ENCODE measurements at regions not wholly inside any gene's neighbourhood (a gene's known extent, or its start where the extent isn't known, plus 50 kb on each side); places are given as distances from the start of the nearest gene placed in this dataset.

GRCh38 chr1:168795681-168796080 lies 66.7 kb upstream of the DPT start:
- no peak for ATAC-seq
- no peak for TF ChIP-seq ZNF70 (CRISPR knock-in tag; IDR thresholded peaks at IDR 0.05)
- TF ChIP-seq, protein P1, sequence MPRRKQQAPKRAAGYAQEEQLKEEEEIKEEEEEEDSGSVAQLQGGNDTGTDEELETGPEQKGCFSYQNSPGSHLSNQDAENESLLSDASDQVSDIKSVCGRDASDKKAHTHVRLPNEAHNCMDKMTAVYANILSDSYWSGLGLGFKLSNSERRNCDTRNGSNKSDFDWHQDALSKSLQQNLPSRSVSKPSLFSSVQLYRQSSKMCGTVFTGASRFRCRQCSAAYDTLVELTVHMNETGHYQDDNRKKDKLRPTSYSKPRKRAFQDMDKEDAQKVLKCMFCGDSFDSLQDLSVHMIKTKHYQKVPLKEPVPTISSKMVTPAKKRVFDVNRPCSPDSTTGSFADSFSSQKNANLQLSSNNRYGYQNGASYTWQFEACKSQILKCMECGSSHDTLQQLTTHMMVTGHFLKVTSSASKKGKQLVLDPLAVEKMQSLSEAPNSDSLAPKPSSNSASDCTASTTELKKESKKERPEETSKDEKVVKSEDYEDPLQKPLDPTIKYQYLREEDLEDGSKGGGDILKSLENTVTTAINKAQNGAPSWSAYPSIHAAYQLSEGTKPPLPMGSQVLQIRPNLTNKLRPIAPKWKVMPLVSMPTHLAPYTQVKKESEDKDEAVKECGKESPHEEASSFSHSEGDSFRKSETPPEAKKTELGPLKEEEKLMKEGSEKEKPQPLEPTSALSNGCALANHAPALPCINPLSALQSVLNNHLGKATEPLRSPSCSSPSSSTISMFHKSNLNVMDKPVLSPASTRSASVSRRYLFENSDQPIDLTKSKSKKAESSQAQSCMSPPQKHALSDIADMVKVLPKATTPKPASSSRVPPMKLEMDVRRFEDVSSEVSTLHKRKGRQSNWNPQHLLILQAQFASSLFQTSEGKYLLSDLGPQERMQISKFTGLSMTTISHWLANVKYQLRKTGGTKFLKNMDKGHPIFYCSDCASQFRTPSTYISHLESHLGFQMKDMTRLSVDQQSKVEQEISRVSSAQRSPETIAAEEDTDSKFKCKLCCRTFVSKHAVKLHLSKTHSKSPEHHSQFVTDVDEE (CRISPR knock-in tag; IDR thresholded peaks at IDR 0.05) = no peak
- no peak for TF ChIP-seq ARNTL (CRISPR knock-in tag; IDR thresholded peaks at IDR 0.05; ENCODE audit: borderline replicate concordance, low read depth)

DNA sequence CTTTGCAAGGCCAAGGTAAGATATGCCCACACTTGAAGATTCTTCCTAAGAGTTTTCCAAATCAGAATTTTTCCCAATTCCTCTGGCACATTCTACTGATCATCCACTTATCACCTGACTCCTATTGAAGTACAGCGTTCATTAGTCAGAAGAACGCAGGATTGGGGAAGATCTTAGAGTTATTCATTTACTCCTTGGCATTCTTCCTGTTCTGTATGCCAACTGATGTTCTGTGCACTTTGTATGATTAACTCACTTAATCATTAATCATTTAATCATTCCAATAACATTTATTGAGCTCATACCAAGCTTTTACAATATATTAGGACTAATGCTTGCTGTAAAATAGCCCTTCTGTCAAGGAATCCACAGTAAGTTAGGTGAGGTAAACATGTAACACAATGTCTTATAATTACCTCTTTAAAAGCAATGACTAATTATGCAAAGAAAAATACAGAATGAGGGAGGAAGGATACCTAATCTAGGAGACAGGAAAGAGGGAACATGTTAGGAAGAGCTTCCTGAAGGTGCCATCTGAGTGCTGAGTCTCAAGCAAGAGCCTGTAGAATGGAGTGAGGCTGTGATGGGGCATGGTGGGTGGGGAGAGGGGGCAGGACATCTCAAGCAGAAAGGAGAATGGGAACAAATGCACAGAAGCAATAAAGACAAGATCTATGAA lies 71.1 kb upstream of the DPT start:
- ATAC-seq = no peak
- no peak for TF ChIP-seq ZFP30 (CRISPR knock-in tag; IDR thresholded peaks at IDR 0.05)
- TF ChIP-seq ZNF8 (CRISPR knock-in tag; IDR thresholded peaks at IDR 0.05) = no peak
- TF ChIP-seq, protein P1 (CRISPR knock-in tag; IDR thresholded peaks at IDR 0.05) = no peak
- TF ChIP-seq GLIS3 (CRISPR knock-in tag; IDR thresholded peaks at IDR 0.05) = no peak
- TF ChIP-seq CREB5 (CRISPR knock-in tag; IDR thresholded peaks at IDR 0.05; ENCODE audit: low read depth) = no peak
- no peak for TF ChIP-seq ZC3H10 (CRISPR knock-in tag; IDR thresholded peaks at IDR 0.05)
- TF ChIP-seq CSDC2 (CRISPR knock-in tag; IDR thresholded peaks at IDR 0.05) = no peak
- no peak for TF ChIP-seq ESRRG (CRISPR knock-in tag; IDR thresholded peaks at IDR 0.05)
- no peak for TF ChIP-seq BACH2 (CRISPR knock-in tag; IDR thresholded peaks at IDR 0.05; ENCODE audit: borderline replicate concordance)
- no peak for TF ChIP-seq RARB (CRISPR knock-in tag; IDR thresholded peaks at IDR 0.05)
- TF ChIP-seq ZFP3 (CRISPR knock-in tag; IDR thresholded peaks at IDR 0.05) = no peak
- TF ChIP-seq, protein P2, sequence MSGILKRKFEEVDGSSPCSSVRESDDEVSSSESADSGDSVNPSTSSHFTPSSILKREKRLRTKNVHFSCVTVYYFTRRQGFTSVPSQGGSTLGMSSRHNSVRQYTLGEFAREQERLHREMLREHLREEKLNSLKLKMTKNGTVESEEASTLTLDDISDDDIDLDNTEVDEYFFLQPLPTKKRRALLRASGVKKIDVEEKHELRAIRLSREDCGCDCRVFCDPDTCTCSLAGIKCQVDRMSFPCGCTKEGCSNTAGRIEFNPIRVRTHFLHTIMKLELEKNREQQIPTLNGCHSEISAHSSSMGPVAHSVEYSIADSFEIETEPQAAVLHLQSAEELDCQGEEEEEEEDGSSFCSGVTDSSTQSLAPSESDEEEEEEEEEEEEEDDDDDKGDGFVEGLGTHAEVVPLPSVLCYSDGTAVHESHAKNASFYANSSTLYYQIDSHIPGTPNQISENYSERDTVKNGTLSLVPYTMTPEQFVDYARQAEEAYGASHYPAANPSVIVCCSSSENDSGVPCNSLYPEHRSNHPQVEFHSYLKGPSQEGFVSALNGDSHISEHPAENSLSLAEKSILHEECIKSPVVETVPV (CRISPR knock-in tag; IDR thresholded peaks at IDR 0.05) = no peak
- no peak for TF ChIP-seq POU6F1 (CRISPR knock-in tag; IDR thresholded peaks at IDR 0.05; ENCODE audit: borderline replicate concordance, low read depth)
- no peak for TF ChIP-seq TCF4 (CRISPR knock-in tag; IDR thresholded peaks at IDR 0.05; ENCODE audit: borderline replicate concordance)
- no peak for TF ChIP-seq ZNF565 (CRISPR knock-in tag; conservative IDR thresholded peaks at IDR 0.05; ENCODE audit: low read depth)
- TF ChIP-seq, protein P3, sequence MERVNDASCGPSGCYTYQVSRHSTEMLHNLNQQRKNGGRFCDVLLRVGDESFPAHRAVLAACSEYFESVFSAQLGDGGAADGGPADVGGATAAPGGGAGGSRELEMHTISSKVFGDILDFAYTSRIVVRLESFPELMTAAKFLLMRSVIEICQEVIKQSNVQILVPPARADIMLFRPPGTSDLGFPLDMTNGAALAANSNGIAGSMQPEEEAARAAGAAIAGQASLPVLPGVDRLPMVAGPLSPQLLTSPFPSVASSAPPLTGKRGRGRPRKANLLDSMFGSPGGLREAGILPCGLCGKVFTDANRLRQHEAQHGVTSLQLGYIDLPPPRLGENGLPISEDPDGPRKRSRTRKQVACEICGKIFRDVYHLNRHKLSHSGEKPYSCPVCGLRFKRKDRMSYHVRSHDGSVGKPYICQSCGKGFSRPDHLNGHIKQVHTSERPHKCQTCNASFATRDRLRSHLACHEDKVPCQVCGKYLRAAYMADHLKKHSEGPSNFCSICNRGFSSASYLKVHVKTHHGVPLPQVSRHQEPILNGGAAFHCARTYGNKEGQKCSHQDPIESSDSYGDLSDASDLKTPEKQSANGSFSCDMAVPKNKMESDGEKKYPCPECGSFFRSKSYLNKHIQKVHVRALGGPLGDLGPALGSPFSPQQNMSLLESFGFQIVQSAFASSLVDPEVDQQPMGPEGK (CRISPR knock-in tag; IDR thresholded peaks at IDR 0.05; ENCODE audit: borderline replicate concordance) = no peak
